ENCODE measurements at regions not wholly inside any gene's neighbourhood (a gene's known extent, or its start where the extent isn't known, plus 50 kb on each side); places are given as distances from the start of the nearest gene placed in this dataset.

DNA sequence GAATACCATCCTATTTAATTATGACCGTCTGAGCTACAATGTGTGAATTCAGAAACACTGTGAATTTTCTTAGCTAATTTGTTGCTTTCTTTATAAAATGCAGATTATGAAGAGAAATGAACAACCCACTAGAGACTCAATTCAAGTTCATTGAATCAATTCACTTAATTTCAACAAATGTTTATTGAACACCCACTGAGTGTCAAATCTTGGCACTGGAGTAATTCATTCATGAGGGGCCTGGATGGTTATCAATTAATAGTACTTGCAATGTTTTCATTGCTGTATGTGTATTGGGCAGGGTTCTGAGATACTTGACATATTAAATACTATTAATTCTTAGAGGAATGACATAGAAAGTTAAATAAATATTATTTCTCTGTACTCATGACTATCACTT is 789.4 kb downstream of the STPG2 start:
- 43% methylated on average over 1 of the region's 1 CpG for WGBS (ENCODE audit: low lambda C conversion rate, missing lambda C conversion rate)
- no peaks in the 10 kb centered on the region for H3K27me3 ChIP-seq
- H3K79me2 ChIP-seq: no peaks in the 10 kb centered on the region
- DNase-seq (ENCODE audit: low spot score): no peak
- TF ChIP-seq, protein P1, sequence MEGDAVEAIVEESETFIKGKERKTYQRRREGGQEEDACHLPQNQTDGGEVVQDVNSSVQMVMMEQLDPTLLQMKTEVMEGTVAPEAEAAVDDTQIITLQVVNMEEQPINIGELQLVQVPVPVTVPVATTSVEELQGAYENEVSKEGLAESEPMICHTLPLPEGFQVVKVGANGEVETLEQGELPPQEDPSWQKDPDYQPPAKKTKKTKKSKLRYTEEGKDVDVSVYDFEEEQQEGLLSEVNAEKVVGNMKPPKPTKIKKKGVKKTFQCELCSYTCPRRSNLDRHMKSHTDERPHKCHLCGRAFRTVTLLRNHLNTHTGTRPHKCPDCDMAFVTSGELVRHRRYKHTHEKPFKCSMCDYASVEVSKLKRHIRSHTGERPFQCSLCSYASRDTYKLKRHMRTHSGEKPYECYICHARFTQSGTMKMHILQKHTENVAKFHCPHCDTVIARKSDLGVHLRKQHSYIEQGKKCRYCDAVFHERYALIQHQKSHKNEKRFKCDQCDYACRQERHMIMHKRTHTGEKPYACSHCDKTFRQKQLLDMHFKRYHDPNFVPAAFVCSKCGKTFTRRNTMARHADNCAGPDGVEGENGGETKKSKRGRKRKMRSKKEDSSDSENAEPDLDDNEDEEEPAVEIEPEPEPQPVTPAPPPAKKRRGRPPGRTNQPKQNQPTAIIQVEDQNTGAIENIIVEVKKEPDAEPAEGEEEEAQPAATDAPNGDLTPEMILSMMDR (IDR thresholded peaks at IDR 0.05; ENCODE audit: poor library complexity): no peak
- TF ChIP-seq EZH2phosphoT487 (IDR thresholded peaks at IDR 0.05; ENCODE audit: low read depth, severe bottlenecking, unreplicated experiment) (no peak), EZH2 (IDR thresholded peaks at IDR 0.05; ENCODE audit: borderline replicate concordance) (no peak)
- no peak overlapping the region for H3K27ac ChIP-seq
- H3K9me2 ChIP-seq (replicated peaks; ENCODE audit: insufficient read depth): no peaks in the 10 kb centered on the region
- H4K20me1 ChIP-seq (ENCODE audit: insufficient read depth, poor library complexity, severe bottlenecking): no peaks in the 10 kb centered on the region
- no peak overlapping the region for H2AFZ ChIP-seq
- no peaks in the 10 kb centered on the region for H3K4me1 ChIP-seq (ENCODE audit: insufficient read depth)
- H3K4me2 ChIP-seq: no peak overlapping the region
- H3K9me3 ChIP-seq (ENCODE audit: low read depth): no peaks in the 10 kb centered on the region
- no peak overlapping the region for H3K4me3 ChIP-seq
- no peaks in the 10 kb centered on the region for H3K36me3 ChIP-seq (replicated peaks; ENCODE audit: insufficient read depth, low read depth)

DNA sequence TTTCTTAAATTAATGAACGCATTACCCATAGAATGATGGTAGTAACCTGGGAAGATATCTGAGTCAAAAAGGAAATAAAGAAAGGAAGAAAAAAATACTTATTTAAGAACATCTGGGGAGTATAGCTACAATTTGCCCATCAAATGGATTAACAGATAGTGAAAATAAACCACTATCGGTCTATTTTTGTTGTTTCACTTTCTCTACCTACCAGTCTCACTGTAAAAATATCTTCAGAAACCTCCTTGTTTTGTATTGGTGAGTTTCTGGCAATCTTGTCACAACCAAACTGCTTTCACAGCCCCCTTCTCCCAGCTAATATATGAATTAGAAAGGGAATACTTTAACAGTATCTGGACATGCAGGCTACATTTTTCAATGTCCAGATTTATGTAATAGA is 783.5 kb downstream of the STPG2 start:
- DNase-seq (ENCODE audit: low spot score): no peak

DNA sequence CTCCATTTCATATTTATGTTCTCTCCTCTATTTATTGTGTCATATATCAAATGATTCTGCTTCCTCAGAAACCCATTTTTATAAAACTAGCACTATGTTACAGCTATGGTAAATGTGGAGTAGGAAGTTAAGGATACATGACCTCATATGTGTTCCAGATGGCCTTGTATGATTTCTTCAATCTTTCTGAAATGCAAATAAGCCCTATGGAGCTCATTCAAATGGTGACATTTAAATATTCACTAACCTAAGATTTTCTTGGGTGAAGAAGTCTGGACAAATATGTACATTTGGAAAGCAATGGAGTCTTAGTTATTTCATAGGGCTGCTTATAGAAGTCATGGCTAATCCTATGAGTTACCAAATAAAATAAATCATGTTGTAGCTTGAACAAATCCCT is 782.5 kb downstream of the STPG2 start:
- Histone ChIP-seq H3K79me2 (no peaks in the 10 kb centered on the region), H3K27ac (no peak overlapping the region), H4K20me1 (ENCODE audit: insufficient read depth, poor library complexity, severe bottlenecking) (no peaks in the 10 kb centered on the region), H3K4me1 (ENCODE audit: insufficient read depth) (no peaks in the 10 kb centered on the region), H3K4me2 (no peak overlapping the region), H3K36me3 (replicated peaks; ENCODE audit: insufficient read depth, low read depth) (no peaks in the 10 kb centered on the region), H3K4me3 (no peak overlapping the region), H3K9me2 (replicated peaks; ENCODE audit: insufficient read depth) (no peaks in the 10 kb centered on the region), H2AFZ (no peak overlapping the region), H3K9me3 (ENCODE audit: low read depth) (no peaks in the 10 kb centered on the region), H3K27me3 (no peaks in the 10 kb centered on the region)
- TF ChIP-seq EZH2phosphoT487 (IDR thresholded peaks at IDR 0.05; ENCODE audit: low read depth, severe bottlenecking, unreplicated experiment): no peak
- TF ChIP-seq EZH2 (IDR thresholded peaks at IDR 0.05; ENCODE audit: borderline replicate concordance): no peak
- TF ChIP-seq, protein P1 (IDR thresholded peaks at IDR 0.05; ENCODE audit: poor library complexity): no peak
- DNase-seq (ENCODE audit: low spot score): no peak

More for the DNA sequence above, 783.5 kb downstream of the STPG2 start:
- Histone ChIP-seq H2AFZ (no peak overlapping the region), H3K27ac (no peak overlapping the region), H3K9me3 (ENCODE audit: low read depth) (no peaks in the 10 kb centered on the region), H3K9me2 (replicated peaks; ENCODE audit: insufficient read depth) (no peaks in the 10 kb centered on the region), H3K79me2 (no peaks in the 10 kb centered on the region), H3K4me1 (ENCODE audit: insufficient read depth) (no peaks in the 10 kb centered on the region), H3K27me3 (no peaks in the 10 kb centered on the region), H3K4me3 (no peak overlapping the region), H3K4me2 (no peak overlapping the region), H3K36me3 (replicated peaks; ENCODE audit: insufficient read depth, low read depth) (no peaks in the 10 kb centered on the region), H4K20me1 (ENCODE audit: insufficient read depth, poor library complexity, severe bottlenecking) (no peaks in the 10 kb centered on the region)
- WGBS (ENCODE audit: low lambda C conversion rate, missing lambda C conversion rate): 98% methylated on average over 2 of the region's 2 CpGs
- TF ChIP-seq, protein P1 (IDR thresholded peaks at IDR 0.05; ENCODE audit: poor library complexity): no peak
- TF ChIP-seq EZH2 (IDR thresholded peaks at IDR 0.05; ENCODE audit: borderline replicate concordance) (no peak), EZH2phosphoT487 (IDR thresholded peaks at IDR 0.05; ENCODE audit: low read depth, severe bottlenecking, unreplicated experiment) (no peak)

DNA sequence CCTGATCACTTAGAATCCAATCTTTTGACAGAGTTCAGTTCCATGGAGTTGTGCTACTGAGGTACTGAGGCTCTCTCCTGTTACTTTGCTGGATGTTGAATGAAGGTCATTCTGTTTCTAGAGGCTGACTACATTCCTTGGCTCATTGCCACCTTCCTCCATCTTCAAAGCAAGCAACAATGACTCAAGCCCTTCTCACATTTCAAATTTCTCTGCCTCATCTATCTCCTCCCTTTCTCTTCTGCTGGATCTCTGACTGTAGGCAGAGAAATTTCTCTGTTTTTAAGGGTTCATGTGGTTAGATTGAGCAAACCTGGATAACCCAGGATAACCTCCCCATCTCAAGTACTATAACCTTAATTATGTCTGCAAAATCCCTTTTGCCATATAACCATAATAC is 775.4 kb downstream of the STPG2 start:
- Histone ChIP-seq H4K20me1 (ENCODE audit: insufficient read depth, poor library complexity, severe bottlenecking) (no peaks in the 10 kb centered on the region), H3K79me2 (no peaks in the 10 kb centered on the region), H2AFZ (no peak overlapping the region), H3K27ac (no peak overlapping the region), H3K27me3 (no peaks in the 10 kb centered on the region), H3K4me1 (ENCODE audit: insufficient read depth) (no peaks in the 10 kb centered on the region), H3K9me2 (replicated peaks; ENCODE audit: insufficient read depth) (no peaks in the 10 kb centered on the region), H3K4me2 (no peak overlapping the region), H3K36me3 (replicated peaks; ENCODE audit: insufficient read depth, low read depth) (no peaks in the 10 kb centered on the region), H3K9me3 (ENCODE audit: low read depth) (no peaks in the 10 kb centered on the region), H3K4me3 (no peak overlapping the region)
- TF ChIP-seq, protein P1 (IDR thresholded peaks at IDR 0.05; ENCODE audit: poor library complexity): no peak
- TF ChIP-seq EZH2 (IDR thresholded peaks at IDR 0.05; ENCODE audit: borderline replicate concordance): no peak
- no peak for TF ChIP-seq EZH2phosphoT487 (IDR thresholded peaks at IDR 0.05; ENCODE audit: low read depth, severe bottlenecking, unreplicated experiment)
- DNase-seq (ENCODE audit: low spot score): peak; percentile 10
